ENCODE measurements at regions not wholly inside any gene's neighbourhood (a gene's known extent, or its start where the extent isn't known, plus 50 kb on each side); places are given as distances from the start of the nearest gene placed in this dataset.

DNA sequence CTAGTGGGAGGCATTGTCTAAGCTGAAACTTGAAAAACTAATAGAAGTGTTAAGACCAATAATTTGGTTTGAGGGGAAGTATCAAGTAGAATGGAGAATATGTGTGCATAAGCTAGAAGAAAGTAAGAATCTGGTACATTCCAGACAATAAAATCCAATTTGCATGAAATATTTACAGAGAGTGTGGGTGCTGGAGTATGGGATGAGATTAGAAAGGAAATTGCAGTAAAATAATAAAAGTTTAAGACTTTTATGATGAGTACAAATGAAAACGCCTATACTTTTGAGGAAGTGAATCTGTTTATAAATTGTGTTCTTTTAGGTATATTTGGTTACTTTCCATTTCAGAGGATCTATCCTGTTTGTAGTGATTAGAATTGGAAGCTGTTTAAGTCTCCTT lies 165.4 kb upstream of the TNC start:
- TF ChIP-seq TAF1 (IDR thresholded peaks at IDR 0.05; ENCODE audit: low read depth) (no peak), CEBPB (IDR thresholded peaks at IDR 0.05) (no peak), EGR1 (IDR thresholded peaks at IDR 0.05) (no peak), EP300 (IDR thresholded peaks at IDR 0.05; ENCODE audit: borderline replicate concordance) (no peak), TCF12 (IDR thresholded peaks at IDR 0.05; ENCODE audit: low read depth) (no peak), YY1 (IDR thresholded peaks at IDR 0.05; ENCODE audit: low read depth) (no peak), RAD21 (IDR thresholded peaks at IDR 0.05; ENCODE audit: low read depth) (no peak), FOXM1 (IDR thresholded peaks at IDR 0.05; ENCODE audit: borderline replicate concordance, low read depth) (no peak)
- TF ChIP-seq, protein P1, sequence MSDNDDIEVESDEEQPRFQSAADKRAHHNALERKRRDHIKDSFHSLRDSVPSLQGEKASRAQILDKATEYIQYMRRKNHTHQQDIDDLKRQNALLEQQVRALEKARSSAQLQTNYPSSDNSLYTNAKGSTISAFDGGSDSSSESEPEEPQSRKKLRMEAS (IDR thresholded peaks at IDR 0.05), result no peak
- TF ChIP-seq, protein P2, sequence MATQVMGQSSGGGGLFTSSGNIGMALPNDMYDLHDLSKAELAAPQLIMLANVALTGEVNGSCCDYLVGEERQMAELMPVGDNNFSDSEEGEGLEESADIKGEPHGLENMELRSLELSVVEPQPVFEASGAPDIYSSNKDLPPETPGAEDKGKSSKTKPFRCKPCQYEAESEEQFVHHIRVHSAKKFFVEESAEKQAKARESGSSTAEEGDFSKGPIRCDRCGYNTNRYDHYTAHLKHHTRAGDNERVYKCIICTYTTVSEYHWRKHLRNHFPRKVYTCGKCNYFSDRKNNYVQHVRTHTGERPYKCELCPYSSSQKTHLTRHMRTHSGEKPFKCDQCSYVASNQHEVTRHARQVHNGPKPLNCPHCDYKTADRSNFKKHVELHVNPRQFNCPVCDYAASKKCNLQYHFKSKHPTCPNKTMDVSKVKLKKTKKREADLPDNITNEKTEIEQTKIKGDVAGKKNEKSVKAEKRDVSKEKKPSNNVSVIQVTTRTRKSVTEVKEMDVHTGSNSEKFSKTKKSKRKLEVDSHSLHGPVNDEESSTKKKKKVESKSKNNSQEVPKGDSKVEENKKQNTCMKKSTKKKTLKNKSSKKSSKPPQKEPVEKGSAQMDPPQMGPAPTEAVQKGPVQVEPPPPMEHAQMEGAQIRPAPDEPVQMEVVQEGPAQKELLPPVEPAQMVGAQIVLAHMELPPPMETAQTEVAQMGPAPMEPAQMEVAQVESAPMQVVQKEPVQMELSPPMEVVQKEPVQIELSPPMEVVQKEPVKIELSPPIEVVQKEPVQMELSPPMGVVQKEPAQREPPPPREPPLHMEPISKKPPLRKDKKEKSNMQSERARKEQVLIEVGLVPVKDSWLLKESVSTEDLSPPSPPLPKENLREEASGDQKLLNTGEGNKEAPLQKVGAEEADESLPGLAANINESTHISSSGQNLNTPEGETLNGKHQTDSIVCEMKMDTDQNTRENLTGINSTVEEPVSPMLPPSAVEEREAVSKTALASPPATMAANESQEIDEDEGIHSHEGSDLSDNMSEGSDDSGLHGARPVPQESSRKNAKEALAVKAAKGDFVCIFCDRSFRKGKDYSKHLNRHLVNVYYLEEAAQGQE (IDR thresholded peaks at IDR 0.05; ENCODE audit: low read depth), result no peak
